ENCODE measurements at regions not wholly inside any gene's neighbourhood (a gene's known extent, or its start where the extent isn't known, plus 50 kb on each side); places are given as distances from the start of the nearest gene placed in this dataset.

GRCh38 chr4:182074810-182075209, 168.4 kb upstream of the TENM3 start (continued):
- no peak for TF ChIP-seq ZNF230 (CRISPR knock-in tag; IDR thresholded peaks at IDR 0.05)
- TF ChIP-seq KMT2A (CRISPR knock-in tag; IDR thresholded peaks at IDR 0.05) = no peak
- TF ChIP-seq MAFG (CRISPR knock-in tag; IDR thresholded peaks at IDR 0.05) = no peak
- no peak for TF ChIP-seq HES4 (CRISPR knock-in tag; IDR thresholded peaks at IDR 0.05; ENCODE audit: borderline replicate concordance)

GRCh38 chr4:182082910-182083309, 160.3 kb upstream of the TENM3 start:
- no peak overlapping the region for H3K9ac ChIP-seq (ENCODE audit: insufficient read depth, low read depth, low read length)
- ChIA-PET POLR2A (no interaction called here), CTCF (ENCODE audit: low intra/inter-chr PET ratio, low total read pairs) (no interaction called here)
- H3K9me3 ChIP-seq (ENCODE audit: low read length) = no peaks in the 10 kb centered on the region
- H3K4me1 ChIP-seq (ENCODE audit: insufficient read depth, low read length) = no peaks in the 10 kb centered on the region
- intact Hi-C loops (cut with micrococcal nuclease; ENCODE audit: unreplicated experiment) = no loop called here
- ATAC-seq (no peak), FAIRE-seq (no peak), DNase-seq (ENCODE audit: low spot score) (no peak)
- no peaks in the 10 kb centered on the region for H3K79me2 ChIP-seq (ENCODE audit: insufficient read depth, low read length)
- no peaks in the 10 kb centered on the region for H3K36me3 ChIP-seq (replicated peaks in 1 of 2; ENCODE audit: control insufficient read depth in 1 of 2, insufficient read depth in 2 of 2, low read length in 2 of 2)
- no peak overlapping the region for H3K27ac ChIP-seq (ENCODE audit: extremely low read length, insufficient read depth, low read length)
- H4K20me1 ChIP-seq (ENCODE audit: insufficient read depth, low read length) = no peaks in the 10 kb centered on the region
- H3K27me3 ChIP-seq (ENCODE audit: control insufficient read depth in 1 of 2, insufficient read depth in 2 of 2, low read length in 2 of 2) = peaks cover 0 to 5% of the 10 kb centered on the region in 2 experiments; a peak in 1 of 5 replicates
- in situ Hi-C loops (cut with HindIII; ENCODE audit: extremely low pct_ligation_motif_present, low pct_unique_long_range_greater_than_20kb) = no loop called here
- H3K4me2 ChIP-seq (ENCODE audit: low read depth, low read length) = no peak overlapping the region
- no TSS peak for BruUV-seq (replicated peaks)
- no peak overlapping the region for H3K4me3 ChIP-seq (replicated peaks in 1 of 3; ENCODE audit: insufficient read depth in 1 of 3, low read depth in 2 of 3, low read length in 3 of 3)
- no peak overlapping the region for H2AFZ ChIP-seq (ENCODE audit: low read length)
- TF ChIP-seq SNAPC4 (CRISPR knock-in tag; IDR thresholded peaks at IDR 0.05) = no peak
- no peak for TF ChIP-seq SMAD9 (CRISPR knock-in tag; IDR thresholded peaks at IDR 0.05)
- no peak for TF ChIP-seq ZNF510 (CRISPR knock-in tag; IDR thresholded peaks at IDR 0.05; ENCODE audit: low read depth)
- TF ChIP-seq REXO4 (CRISPR knock-in tag; IDR thresholded peaks at IDR 0.05; ENCODE audit: borderline replicate concordance) = no peak

Measured in HepG2 (cell line).